ENCODE measurements at regions not wholly inside any gene's neighbourhood (a gene's known extent, or its start where the extent isn't known, plus 50 kb on each side); places are given as distances from the start of the nearest gene placed in this dataset.
A peak's percentile ranks its signal among the peaks of the same experiment; 100 is the strongest.
"Not testable (repeated sequence)": the region's sequence is repeated elsewhere in the genome, so short reads cannot be mapped to it uniquely, and the experiment has no call there.

- DNase-seq = no peak
Observed at GRCh38 chr16:16956376-16956775, 514.4 kb downstream of the XYLT1 start.

GRCh38 chr16:16960785-16961184 lies 510.0 kb downstream of the XYLT1 start:
- DNase-seq = no peak

GRCh38 chr16:16966439-16966838 lies 504.3 kb downstream of the XYLT1 start:
- DNase-seq = no peak

GRCh38 chr16:16971042-16971441 lies 499.7 kb downstream of the XYLT1 start:
- no peak for DNase-seq

- DNase-seq = no peak
Observed at GRCh38 chr16:16972831-16973230, 497.9 kb downstream of the XYLT1 start.

- no peak for DNase-seq
Observed at GRCh38 chr16:16973707-16974591, 496.8 kb downstream of the XYLT1 start.

- DNase-seq = no peak
Observed at GRCh38 chr16:16982614-16983013, 488.1 kb downstream of the XYLT1 start.

GRCh38 chr16:16983582-16983981 lies 487.2 kb downstream of the XYLT1 start:
- DNase-seq = no peak

GRCh38 chr16:16984091-16984490 lies 486.7 kb downstream of the XYLT1 start:
- DNase-seq = not testable (repeated sequence)

GRCh38 chr16:16985707-16986106 lies 485.1 kb downstream of the XYLT1 start:
- no peak for DNase-seq

- DNase-seq = no peak
Observed at GRCh38 chr16:16988963-16989362, 481.8 kb downstream of the XYLT1 start.

GRCh38 chr16:16989368-16989767 lies 481.4 kb downstream of the XYLT1 start:
- DNase-seq = no peak

GRCh38 chr16:16991711-16992110 lies 479.0 kb downstream of the XYLT1 start:
- no peak for DNase-seq

- peak; percentile 0 for DNase-seq
Observed at GRCh38 chr16:16992975-16993765, 477.6 kb downstream of the XYLT1 start.

- no peak for DNase-seq
Observed at GRCh38 chr16:16994831-16995230, 475.9 kb downstream of the XYLT1 start.

GRCh38 chr16:16996827-16997226 lies 473.9 kb downstream of the XYLT1 start:
- no peak for DNase-seq

- no peak for DNase-seq
Observed at GRCh38 chr16:16997349-16997748, 473.4 kb downstream of the XYLT1 start.

- no peak for DNase-seq
Observed at GRCh38 chr16:17001471-17001870, 469.3 kb downstream of the XYLT1 start.

- DNase-seq = no peak
Observed at GRCh38 chr16:17002565-17002964, 468.2 kb downstream of the XYLT1 start.

GRCh38 chr16:17005963-17006362 lies 464.8 kb downstream of the XYLT1 start:
- DNase-seq = not testable (repeated sequence)

GRCh38 chr16:17011712-17012111 lies 459.0 kb downstream of the XYLT1 start:
- DNase-seq = no peak

- DNase-seq = no peak
Observed at GRCh38 chr16:17013038-17013437, 457.7 kb downstream of the XYLT1 start.

- DNase-seq = no peak
Observed at GRCh38 chr16:17014484-17015121, 456.2 kb downstream of the XYLT1 start.

- no peak for DNase-seq
Observed at GRCh38 chr16:17015702-17016101, 455.1 kb downstream of the XYLT1 start.

Data from activated T-cell treated with anti-CD3 and anti-CD28 coated beads for 4 hours (primary cell).